Upper lobe of right lung (tissue), 1 donor: ENCODE measurements at regions not wholly inside any gene's neighbourhood (a gene's known extent, or its start where the extent isn't known, plus 50 kb on each side); places are given as distances from the start of the nearest gene placed in this dataset.

Source experiments
- ATAC-seq: fragments of 200-7000 bp; cut with Tn5 transposase; one replicate; pipeline ENCODE4 v1.9.1; 2020; ENCODE audit warnings: mild to moderate bottlenecking, moderate library complexity
- DNase-seq: peaks from one replicate; pipeline ENCODE4 v3.0.0-alpha.2; 2020
- H3K27ac ChIP-seq: fragments of 200-600 bp; one replicate; pipeline ENCODE4 v1.8.0; 2022
- H3K27me3 ChIP-seq: fragments of 200-600 bp; one replicate; pipeline ENCODE4 v1.8.0; 2022; ENCODE audit warnings: mild to moderate bottlenecking
- H3K36me3 ChIP-seq: fragments of 200-600 bp; one replicate; pipeline ENCODE4 v1.8.0; 2022
- H3K4me1 ChIP-seq: fragments of 200-600 bp; one replicate; pipeline ENCODE4 v1.8.0; 2022
- H3K4me3 ChIP-seq: fragments of 200-600 bp; one replicate; pipeline ENCODE4 v1.8.0; 2022; ENCODE audit warnings: mild to moderate bottlenecking
- H3K9me3 ChIP-seq: fragments of 200-600 bp; one replicate; pipeline ENCODE4 v1.8.0; 2022
- intact Hi-C: fragments of 100-400 bp; cut with DNase I; formaldehyde crosslinking; loops from one replicate; pipeline ENCODE4 v1.11.0; 2022
- TF ChIP-seq, protein P1 (sequence below): fragments of 200-600 bp; IDR thresholded peaks from one replicate; pipeline ENCODE4 v1.8.0; 2022; ENCODE audit warnings: antibody characterized with exemption
- donor health status: DM: no; HTN: yes; CAD: no; lungs with severe emphysema.

- no peaks in the 10 kb centered on the region for H3K27me3 ChIP-seq
- ATAC-seq (no peak), DNase-seq (no peak)
- H3K36me3 ChIP-seq: no peaks in the 10 kb centered on the region
- H3K9me3 ChIP-seq: no peaks in the 10 kb centered on the region
- H3K27ac ChIP-seq: no peak overlapping the region
- H3K4me1 ChIP-seq: no peaks in the 10 kb centered on the region
- TF ChIP-seq, protein P1, sequence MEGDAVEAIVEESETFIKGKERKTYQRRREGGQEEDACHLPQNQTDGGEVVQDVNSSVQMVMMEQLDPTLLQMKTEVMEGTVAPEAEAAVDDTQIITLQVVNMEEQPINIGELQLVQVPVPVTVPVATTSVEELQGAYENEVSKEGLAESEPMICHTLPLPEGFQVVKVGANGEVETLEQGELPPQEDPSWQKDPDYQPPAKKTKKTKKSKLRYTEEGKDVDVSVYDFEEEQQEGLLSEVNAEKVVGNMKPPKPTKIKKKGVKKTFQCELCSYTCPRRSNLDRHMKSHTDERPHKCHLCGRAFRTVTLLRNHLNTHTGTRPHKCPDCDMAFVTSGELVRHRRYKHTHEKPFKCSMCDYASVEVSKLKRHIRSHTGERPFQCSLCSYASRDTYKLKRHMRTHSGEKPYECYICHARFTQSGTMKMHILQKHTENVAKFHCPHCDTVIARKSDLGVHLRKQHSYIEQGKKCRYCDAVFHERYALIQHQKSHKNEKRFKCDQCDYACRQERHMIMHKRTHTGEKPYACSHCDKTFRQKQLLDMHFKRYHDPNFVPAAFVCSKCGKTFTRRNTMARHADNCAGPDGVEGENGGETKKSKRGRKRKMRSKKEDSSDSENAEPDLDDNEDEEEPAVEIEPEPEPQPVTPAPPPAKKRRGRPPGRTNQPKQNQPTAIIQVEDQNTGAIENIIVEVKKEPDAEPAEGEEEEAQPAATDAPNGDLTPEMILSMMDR: no peak
- H3K4me3 ChIP-seq: no peak overlapping the region
- intact Hi-C loops: no loop called here
Measured at GRCh38 chr13:62626771-62627170, 1211.1 kb upstream of the PCDH20 start.

- H3K9me3 ChIP-seq: no peaks in the 10 kb centered on the region
- DNase-seq: no peak
- H3K27me3 ChIP-seq: no peaks in the 10 kb centered on the region
- H3K4me1 ChIP-seq: no peaks in the 10 kb centered on the region
- H3K4me3 ChIP-seq: no peak overlapping the region
- intact Hi-C loops: no loop called here
- no peak overlapping the region for H3K27ac ChIP-seq
- no peaks in the 10 kb centered on the region for H3K36me3 ChIP-seq
- ATAC-seq: no peak
- TF ChIP-seq, protein P1: no peak
Measured at GRCh38 chr13:62625214-62625881, 1209.7 kb upstream of the PCDH20 start.

GRCh38 chr13:62613819-62614218 is 1198.2 kb upstream of the PCDH20 start:
- Histone ChIP-seq H3K36me3 (no peaks in the 10 kb centered on the region), H3K27ac (no peak overlapping the region), H3K4me1 (no peaks in the 10 kb centered on the region), H3K27me3 (no peaks in the 10 kb centered on the region), H3K9me3 (no peaks in the 10 kb centered on the region), H3K4me3 (no peak overlapping the region)
- no peak for ATAC-seq
- no peak for DNase-seq
- TF ChIP-seq, protein P1: no peak
- intact Hi-C loops: no loop called here

DNA sequence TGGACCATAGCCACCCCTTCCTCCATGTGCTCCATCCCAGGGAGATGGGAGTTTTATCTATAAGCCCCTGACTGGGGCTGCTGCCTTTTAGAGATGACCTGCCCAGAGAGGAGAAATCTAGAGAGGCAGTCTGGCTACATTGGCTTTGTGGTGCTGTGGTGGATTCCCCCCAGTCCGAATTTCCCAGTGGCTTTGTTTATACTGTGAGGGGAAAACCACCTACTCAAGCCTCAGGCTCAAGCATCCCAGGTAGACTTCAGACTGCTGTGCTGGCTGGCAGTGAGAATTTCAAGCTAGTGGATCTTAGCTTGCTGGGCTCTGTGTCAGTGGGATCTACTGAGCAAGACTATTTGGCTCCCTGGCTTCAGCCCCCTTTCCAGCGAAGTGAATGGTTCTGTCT is 1195.7 kb upstream of the PCDH20 start:
- intact Hi-C loops: no loop called here
- no peaks in the 10 kb centered on the region for H3K4me1 ChIP-seq
- TF ChIP-seq, protein P1: no peak
- no peak for DNase-seq
- no peaks in the 10 kb centered on the region for H3K36me3 ChIP-seq
- no peaks in the 10 kb centered on the region for H3K27me3 ChIP-seq
- peaks cover 4% of the 10 kb centered on the region for H3K9me3 ChIP-seq
- no peak overlapping the region for H3K4me3 ChIP-seq
- ATAC-seq: no peak
- no peak overlapping the region for H3K27ac ChIP-seq

- Histone ChIP-seq H3K4me3 (no peak overlapping the region), H3K27ac (no peak overlapping the region), H3K9me3 (peaks cover 6% of the 10 kb centered on the region), H3K4me1 (no peaks in the 10 kb centered on the region), H3K36me3 (no peaks in the 10 kb centered on the region), H3K27me3 (no peaks in the 10 kb centered on the region)
- no peak for ATAC-seq
- TF ChIP-seq, protein P1: no peak
- intact Hi-C loops: no loop called here
- DNase-seq: no peak
Measured at GRCh38 chr13:62598708-62599107, 1183.1 kb upstream of the PCDH20 start.

- Histone ChIP-seq H3K9me3 (no peaks in the 10 kb centered on the region), H3K36me3 (no peaks in the 10 kb centered on the region), H3K27ac (no peak overlapping the region), H3K27me3 (no peaks in the 10 kb centered on the region), H3K4me3 (no peak overlapping the region), H3K4me1 (no peaks in the 10 kb centered on the region)
- DNase-seq: no peak
- intact Hi-C loops: no loop called here
- TF ChIP-seq, protein P1: no peak
- ATAC-seq: no peak
Measured at GRCh38 chr13:62595976-62596375, 1180.3 kb upstream of the PCDH20 start.
